ENCODE measurements at regions not wholly inside any gene's neighbourhood (a gene's known extent, or its start where the extent isn't known, plus 50 kb on each side); places are given as distances from the start of the nearest gene placed in this dataset.
"Not testable (repeated sequence)": the region's sequence is repeated elsewhere in the genome, so short reads cannot be mapped to it uniquely, and the experiment has no call there.

GRCh38 chr5:173677125-173677672, 60.7 kb upstream of the BOD1 start:
- DNase-seq (ENCODE audit: low read depth), result no peak
- H3K4me3 ChIP-seq (replicated peaks; ENCODE audit: low read depth, low read length), result no peak overlapping the region
- TF ChIP-seq CTCF (IDR thresholded peaks at IDR 0.05; ENCODE audit: low read length, missing control alignments), result no peak

- no peak overlapping the region for H3K4me3 ChIP-seq (replicated peaks; ENCODE audit: low read depth, low read length)
- no peak for DNase-seq (ENCODE audit: low read depth)
- no peak for TF ChIP-seq CTCF (IDR thresholded peaks at IDR 0.05; ENCODE audit: low read length, missing control alignments)
These were observed 63.6 kb upstream of the BOD1 start for GRCh38 chr5:173679909-173680630.

GRCh38 chr5:173680660-173681242, 64.3 kb upstream of the BOD1 start:
- no peak for TF ChIP-seq CTCF (IDR thresholded peaks at IDR 0.05; ENCODE audit: low read length, missing control alignments)
- H3K4me3 ChIP-seq (replicated peaks; ENCODE audit: low read depth, low read length), result no peak overlapping the region
- DNase-seq (ENCODE audit: low read depth), result no peak

- DNase-seq (ENCODE audit: low read depth), result no peak
- no peak for TF ChIP-seq CTCF (IDR thresholded peaks at IDR 0.05; ENCODE audit: low read length, missing control alignments)
- H3K4me3 ChIP-seq (replicated peaks; ENCODE audit: low read depth, low read length), result no peak overlapping the region
These were observed 65.9 kb upstream of the BOD1 start for GRCh38 chr5:173682313-173682712.

- DNase-seq (ENCODE audit: low read depth); H3K4me3 ChIP-seq (replicated peaks; ENCODE audit: low read depth, low read length): not testable (repeated sequence)
These were observed 68.1 kb upstream of the BOD1 start for GRCh38 chr5:173684535-173684934.

- TF ChIP-seq CTCF (IDR thresholded peaks at IDR 0.05; ENCODE audit: low read length, missing control alignments), result no peak
- DNase-seq (ENCODE audit: low read depth), result no peak
- H3K4me3 ChIP-seq (replicated peaks; ENCODE audit: low read depth, low read length), result no peak overlapping the region
These were observed 70.5 kb upstream of the BOD1 start for GRCh38 chr5:173686950-173687349.

GRCh38 chr5:173688703-173689102, 72.3 kb upstream of the BOD1 start:
- TF ChIP-seq CTCF (IDR thresholded peaks at IDR 0.05; ENCODE audit: low read length, missing control alignments), result no peak
- no peak overlapping the region for H3K4me3 ChIP-seq (replicated peaks; ENCODE audit: low read depth, low read length)
- no peak for DNase-seq (ENCODE audit: low read depth)
